HEK293 (cell line): ENCODE measurements at regions not wholly inside any gene's neighbourhood (a gene's known extent, or its start where the extent isn't known, plus 50 kb on each side); places are given as distances from the start of the nearest gene placed in this dataset.

ENCODE experiments used
- CTCF ChIA-PET: fragments of 350-600 bp; formaldehyde crosslinking; extraction: SDS; loops from one replicate; lab custom pipeline; 2021; ENCODE audit warnings: antibody characterized with exemption; lab: Yijun Ruan, JAX
- POLR2A ChIA-PET: fragments of 300-600 bp; formaldehyde crosslinking; extraction: SDS; loops from one replicate; lab custom pipeline; 2020; ENCODE audit warnings: antibody characterized with exemption, inconsistent platforms; lab: Yijun Ruan, JAX
- H3K27ac ChIP-seq: fragments of 200-500 bp; sonication (Bioruptor generic); 2 replicates; pipeline ENCODE4 v1.5.1; 2014; ENCODE audit warnings: low read depth, low read length, control low read depth, inconsistent platforms; ENCODE audit errors: extremely low read depth
- H3K36me3 ChIP-seq, 2 experiments: fragments of 200-500 bp in 1 of 2; sonication (Bioruptor generic) in 1 of 2; 1 replicate in 1 of 2; 2 replicates in 1 of 2; pipeline ENCODE4 v1.5.1; 2014 to 2017; ENCODE audit warnings: inconsistent platforms in 2 of 2, low read length in 2 of 2; ENCODE audit not compliant: control insufficient read depth in 2 of 2, insufficient read depth in 1 of 2
- H3K4me1 ChIP-seq: fragments of 200-500 bp; sonication (Bioruptor generic); 2 replicates; pipeline ENCODE4 v1.5.1; 2014; ENCODE audit warnings: mild to moderate bottlenecking, low read length, inconsistent platforms; ENCODE audit not compliant: control insufficient read depth, insufficient read depth
- H3K4me3 ChIP-seq: 2 replicates; pipeline ENCODE4 v1.5.1; 2011; ENCODE audit warnings: low read depth, mild to moderate bottlenecking, control low read depth, low read length, moderate library complexity
- H3K9me3 ChIP-seq: fragments of 200-500 bp; sonication (Bioruptor generic); 2 replicates; pipeline ENCODE4 v1.5.1; 2014; ENCODE audit warnings: low read depth, low read length, inconsistent platforms; ENCODE audit not compliant: control insufficient read depth, insufficient read depth
- BCL11A ChIP-seq: fragments of 450-650 bp; formaldehyde crosslinking; IDR thresholded peaks from 2 replicates; pipeline ENCODE4 v1.5.1; 2016; ENCODE audit warnings: low read depth, missing biosample characterization, missing genetic modification characterization
- BCL6B ChIP-seq: fragments of 450-650 bp; formaldehyde crosslinking; IDR thresholded peaks from 2 replicates; pipeline ENCODE4 v1.5.1; 2017; ENCODE audit warnings: missing biosample characterization, missing genetic modification characterization
- HOXA7 ChIP-seq: sonication (generic); formaldehyde crosslinking; IDR thresholded peaks from 2 replicates; pipeline ENCODE4 v1.8.1; 2022; ENCODE audit warnings: missing genetic modification reagents, borderline replicate concordance
- MZF1 ChIP-seq: fragments of 450-650 bp; formaldehyde crosslinking; IDR thresholded peaks from 2 replicates; pipeline ENCODE4 v1.5.1; 2017; ENCODE audit warnings: missing biosample characterization, missing genetic modification characterization, borderline replicate concordance
- PRDM2 ChIP-seq: fragments of 450-650 bp; formaldehyde crosslinking; IDR thresholded peaks from 2 replicates; pipeline ENCODE4 v1.5.1; 2016; ENCODE audit warnings: missing biosample characterization, missing genetic modification characterization, borderline replicate concordance
- RBAK ChIP-seq: fragments of 450-650 bp; formaldehyde crosslinking; IDR thresholded peaks from 2 replicates; pipeline ENCODE4 v1.5.1; 2016; ENCODE audit warnings: missing biosample characterization, missing genetic modification characterization
- SCRT2 ChIP-seq: fragments of 450-650 bp; formaldehyde crosslinking; IDR thresholded peaks from 2 replicates; pipeline ENCODE4 v1.5.1; 2016; ENCODE audit warnings: missing biosample characterization, missing genetic modification characterization
- ZBTB44 ChIP-seq: fragments of 450-650 bp; IDR thresholded peaks from 2 replicates; pipeline ENCODE4 v1.5.1; 2018; ENCODE audit warnings: missing biosample characterization, mild to moderate bottlenecking, missing genetic modification characterization
- ZBTB7A ChIP-seq: fragments of 450-650 bp; formaldehyde crosslinking; IDR thresholded peaks from 2 replicates; pipeline ENCODE4 v1.5.1; 2016; ENCODE audit warnings: low read depth, missing biosample characterization, missing genetic modification characterization
- ZNF121 ChIP-seq: fragments of 450-650 bp; formaldehyde crosslinking; IDR thresholded peaks from 2 replicates; pipeline ENCODE4 v1.5.1; 2016; ENCODE audit warnings: missing biosample characterization, missing genetic modification characterization
- ZNF148 ChIP-seq: fragments of 450-650 bp; formaldehyde crosslinking; IDR thresholded peaks from 2 replicates; pipeline ENCODE4 v1.5.0; 2017; ENCODE audit warnings: missing biosample characterization, missing genetic modification characterization, borderline replicate concordance
- ZNF175 ChIP-seq: fragments of 450-650 bp; formaldehyde crosslinking; IDR thresholded peaks from 2 replicates; pipeline ENCODE4 v1.5.1; 2016; ENCODE audit warnings: missing biosample characterization, missing genetic modification characterization
- ZNF18 ChIP-seq: fragments of 450-650 bp; formaldehyde crosslinking; IDR thresholded peaks from 2 replicates; pipeline ENCODE4 v1.5.1; 2016; ENCODE audit warnings: missing biosample characterization, missing genetic modification characterization
- ZNF23 ChIP-seq: fragments of 450-650 bp; formaldehyde crosslinking; IDR thresholded peaks from 2 replicates; pipeline ENCODE4 v1.5.1; 2016; ENCODE audit warnings: missing biosample characterization, missing genetic modification characterization, borderline replicate concordance
- ZNF292 ChIP-seq: fragments of 450-650 bp; formaldehyde crosslinking; IDR thresholded peaks from 2 replicates; pipeline ENCODE4 v1.5.1; 2016; ENCODE audit warnings: low read depth, missing biosample characterization, missing genetic modification characterization, borderline replicate concordance
- ZNF398 ChIP-seq: fragments of 450-650 bp; formaldehyde crosslinking; IDR thresholded peaks from 2 replicates; pipeline ENCODE4 v1.5.1; 2017; ENCODE audit warnings: missing biosample characterization, missing genetic modification characterization
- ZNF473 ChIP-seq: fragments of 450-650 bp; formaldehyde crosslinking; IDR thresholded peaks from 2 replicates; pipeline ENCODE4 v1.5.1; 2017; ENCODE audit warnings: missing biosample characterization, missing genetic modification characterization
- ZNF521 ChIP-seq: fragments of 450-650 bp; formaldehyde crosslinking; IDR thresholded peaks from 2 replicates; pipeline ENCODE4 v1.5.1; 2017; ENCODE audit warnings: missing biosample characterization, mild to moderate bottlenecking, missing genetic modification characterization
- ZNF561 ChIP-seq: fragments of 450-650 bp; IDR thresholded peaks from 2 replicates; pipeline ENCODE4 v1.5.1; 2018; ENCODE audit warnings: missing biosample characterization, missing genetic modification characterization, borderline replicate concordance
- ZNF830 ChIP-seq: fragments of 450-650 bp; IDR thresholded peaks from 2 replicates; pipeline ENCODE4 v1.5.0; 2018; ENCODE audit warnings: missing biosample characterization, missing genetic modification characterization, low read depth, mild to moderate bottlenecking, moderate library complexity

- ChIA-PET POLR2A (no interaction called here), CTCF (interaction anchor here (0.7 to 8.0 kb wide), 4 partner anchors 17 to 282 kb away, joined by 3 to 96 read pairs (median 4); no protein-coding TSS in a partner anchor)
- peaks cover 1% of the 10 kb centered on the region; the same call in 1 of the 2 replicates for H3K4me1 ChIP-seq
- H3K9me3 ChIP-seq = no peaks in the 10 kb centered on the region
- H3K4me3 ChIP-seq = no peak overlapping the region
- no peak overlapping the region for H3K27ac ChIP-seq
- TF ChIP-seq BCL11A (tag by site-specific recombination) = no peak
- no peak for TF ChIP-seq ZNF121
- no peak for TF ChIP-seq ZNF175 (tag by site-specific recombination)
- no peak for TF ChIP-seq ZNF561 (tag by site-specific recombination)
- no peak for TF ChIP-seq ZNF148 (tag by site-specific recombination)
- TF ChIP-seq RBAK = no peak
- no peak for TF ChIP-seq PRDM2
- no peak for TF ChIP-seq HOXA7 (CRISPR knock-in tag)
- TF ChIP-seq ZNF23 (tag by site-specific recombination) = no peak
- TF ChIP-seq ZNF398 (tag by site-specific recombination) = no peak
- TF ChIP-seq SCRT2 (tag by site-specific recombination) = no peak
- no peaks in the 10 kb centered on the region for H3K36me3 ChIP-seq
These were observed 167.5 kb upstream of the UMPS start for GRCh38 chr3:124562769-124563168.

- ChIA-PET CTCF (interaction anchor here (0.8 to 8.0 kb wide), 4 partner anchors 14 to 125 kb away, joined by 3 to 96 read pairs (median 4); no protein-coding TSS in a partner anchor), POLR2A (no interaction called here)
- no peaks in the 10 kb centered on the region; the same call in 1 of the 2 replicates for H3K4me1 ChIP-seq
- no peak overlapping the region for H3K27ac ChIP-seq
- H3K36me3 ChIP-seq = no peaks in the 10 kb centered on the region
- H3K9me3 ChIP-seq = no peaks in the 10 kb centered on the region
- H3K4me3 ChIP-seq = no peak overlapping the region
- TF ChIP-seq ZNF521 (tag by site-specific recombination) (no peak), ZBTB44 (no peak), BCL6B (tag by site-specific recombination) (no peak), ZNF121 (no peak), ZBTB7A (tag by site-specific recombination) (no peak), ZNF292 (tag by site-specific recombination) (no peak), ZNF18 (tag by site-specific recombination) (no peak), MZF1 (tag by site-specific recombination) (no peak), ZNF830 (tag by site-specific recombination) (no peak), ZNF473 (no peak)
These were observed 166.9 kb upstream of the UMPS start for GRCh38 chr3:124563376-124563775.
